ENCODE measurements at regions not wholly inside any gene's neighbourhood (a gene's known extent, or its start where the extent isn't known, plus 50 kb on each side); places are given as distances from the start of the nearest gene placed in this dataset.
A peak's percentile ranks its signal among the peaks of the same experiment; 100 is the strongest.

DNA sequence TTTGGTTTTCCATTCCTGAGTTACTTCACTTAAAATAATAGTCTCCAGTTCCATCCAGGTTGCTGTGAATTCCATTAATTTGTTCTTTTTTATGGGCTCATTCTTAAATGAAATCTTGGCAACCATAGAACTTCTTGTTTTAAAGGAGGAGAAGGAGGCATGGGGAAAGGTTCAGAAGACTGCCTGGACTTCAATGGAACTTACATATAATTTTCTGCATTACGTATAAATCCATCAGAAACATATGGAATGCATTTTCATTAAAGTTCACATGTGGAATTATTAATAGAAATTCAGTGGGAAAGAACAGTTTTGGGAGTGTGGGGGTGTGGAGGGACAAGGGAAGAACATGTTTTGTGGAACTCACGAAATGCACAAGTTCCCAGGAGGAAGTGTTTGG is 176.6 kb upstream of the PRKCQ start:
- no peak for DNase-seq

DNA sequence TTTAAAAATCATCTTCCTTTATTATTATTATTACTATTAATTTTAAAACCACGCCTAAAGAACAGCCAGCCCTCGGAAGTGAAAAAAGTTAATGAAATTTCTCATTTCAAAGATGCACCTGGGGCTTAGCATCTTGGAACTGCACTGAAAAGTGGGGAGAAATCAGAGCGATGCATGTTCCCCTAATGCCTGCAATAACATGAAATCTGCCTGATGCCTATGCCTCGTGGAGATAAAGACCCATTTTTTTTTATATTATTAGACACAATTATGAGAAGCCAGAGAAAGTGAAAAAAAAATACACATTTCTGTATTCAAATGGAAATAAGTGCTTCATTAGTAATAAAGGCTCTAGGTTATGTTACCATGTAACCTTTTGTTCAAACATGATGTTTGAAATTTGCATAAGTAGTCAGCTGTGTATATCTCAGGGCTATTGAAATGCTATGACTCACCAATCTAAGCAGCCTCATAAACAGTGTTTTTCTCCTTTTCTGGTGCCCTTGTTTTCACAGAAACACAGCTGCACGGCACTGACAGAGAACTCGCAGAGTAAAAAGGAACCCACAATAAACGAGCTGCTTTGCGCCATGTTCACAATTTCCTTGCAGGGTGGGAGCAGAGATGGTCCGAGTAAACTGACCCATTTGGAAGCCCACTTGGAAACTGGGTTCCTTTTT is 175.8 kb upstream of the PRKCQ start:
- peak; percentile 37 for DNase-seq

DNA sequence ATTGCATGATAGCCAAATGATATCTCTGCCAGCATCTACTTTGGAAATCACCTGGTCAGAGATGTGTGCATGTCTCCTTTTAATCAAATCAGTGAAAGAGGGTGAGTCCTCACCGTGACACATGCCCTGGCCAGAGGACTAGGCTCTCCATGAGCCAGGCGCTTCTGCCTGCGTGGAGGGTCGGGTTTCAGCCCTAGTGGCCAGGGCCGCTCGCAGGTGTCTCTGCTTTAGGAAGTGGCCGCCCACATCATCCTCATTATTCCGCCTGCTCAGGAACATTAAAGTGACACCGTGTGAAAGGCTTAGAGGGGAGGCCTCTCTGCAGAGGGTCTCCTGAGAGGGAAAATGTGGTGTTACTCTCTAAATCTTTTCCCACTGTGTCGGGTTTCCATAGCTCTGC is 173.6 kb upstream of the PRKCQ start:
- no peak for DNase-seq

DNA sequence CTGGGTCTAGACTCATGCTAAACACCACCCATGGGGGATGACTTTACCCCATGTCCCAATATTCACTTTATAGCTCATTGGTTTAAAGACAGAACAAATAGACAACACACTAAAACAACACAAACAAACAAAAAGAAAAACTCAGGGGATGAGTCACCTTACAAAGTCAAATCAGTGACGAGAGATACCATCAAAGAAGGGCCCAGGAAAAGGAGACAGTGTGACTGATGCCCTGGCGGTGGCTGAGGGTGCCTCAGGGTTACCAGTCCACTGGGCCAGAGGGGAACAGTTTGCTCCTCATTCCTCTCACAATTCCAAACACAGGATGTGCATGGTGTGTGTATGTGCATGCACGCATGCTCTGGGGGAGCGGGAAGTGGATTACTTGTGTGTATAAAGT is 171.3 kb upstream of the PRKCQ start:
- no peak for DNase-seq

DNA sequence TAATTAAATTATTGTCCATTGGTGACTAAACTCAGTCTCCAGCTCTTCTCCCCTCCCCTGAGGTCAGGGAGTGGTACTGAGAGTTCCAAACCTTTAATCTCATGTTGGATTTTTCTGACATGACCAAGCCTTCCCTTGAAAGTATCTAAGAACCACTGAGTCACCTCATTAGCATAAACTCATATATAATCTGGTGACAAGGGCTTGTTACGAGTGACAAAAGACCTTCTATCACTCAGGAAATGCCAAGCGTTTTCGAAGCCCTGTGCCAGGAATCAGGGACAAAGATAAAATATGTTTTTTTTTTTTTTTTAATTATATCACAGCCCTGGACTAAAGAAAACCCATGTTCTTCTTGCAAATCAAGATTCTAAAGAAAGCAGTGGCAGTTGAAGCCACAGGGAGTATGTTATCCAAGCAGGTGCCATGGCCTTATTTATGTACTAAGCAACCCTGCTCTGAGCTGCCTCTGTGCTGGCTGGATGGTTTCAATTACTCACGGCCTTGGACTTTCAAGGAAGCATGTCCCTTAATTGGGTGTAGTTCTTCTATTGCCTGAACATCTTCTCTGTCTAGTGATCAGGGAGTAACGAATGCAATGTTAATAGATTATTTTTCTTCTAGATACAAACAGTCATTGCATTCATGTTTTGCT is 169.0 kb upstream of the PRKCQ start:
- DNase-seq, result no peak

DNA sequence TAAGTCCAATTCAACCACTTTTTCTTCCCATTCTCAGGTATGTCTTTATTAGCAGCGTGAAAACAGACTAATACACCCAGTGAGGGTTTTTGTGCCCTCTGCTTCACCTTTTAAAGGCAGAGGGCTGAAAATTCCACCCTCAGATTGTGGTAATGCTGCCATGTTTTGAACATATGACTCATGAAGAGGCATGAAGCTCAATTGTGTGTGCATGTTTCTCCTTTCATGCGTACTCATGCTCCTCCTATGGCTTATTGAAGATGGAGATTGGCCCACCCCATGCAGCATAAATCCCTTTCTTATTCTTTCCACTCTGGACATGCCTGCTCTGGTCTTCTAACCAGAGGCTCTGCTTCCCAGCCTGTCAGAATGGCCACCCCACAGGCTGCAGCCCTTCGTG is 168.0 kb upstream of the PRKCQ start:
- DNase-seq, result no peak

DNA sequence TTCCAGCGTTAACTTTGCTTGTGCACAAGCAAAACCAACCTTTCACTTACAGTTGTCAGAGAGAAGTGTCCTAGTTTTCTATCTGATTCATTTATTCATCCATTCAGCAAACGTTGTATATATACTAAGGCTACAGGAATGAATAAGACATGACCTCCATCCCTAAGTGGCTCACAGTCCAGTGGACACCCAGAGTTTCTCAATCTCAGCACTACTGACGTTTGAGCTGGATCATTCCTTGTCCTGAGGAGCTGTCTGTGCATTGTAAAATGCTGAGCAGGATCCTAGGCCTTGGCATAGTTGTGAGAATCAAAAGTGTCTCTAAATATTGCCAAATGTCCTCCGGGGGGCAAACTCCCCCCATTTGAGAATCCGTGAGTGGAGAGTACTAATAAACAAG is 166.7 kb upstream of the PRKCQ start:
- no peak for DNase-seq

DNA sequence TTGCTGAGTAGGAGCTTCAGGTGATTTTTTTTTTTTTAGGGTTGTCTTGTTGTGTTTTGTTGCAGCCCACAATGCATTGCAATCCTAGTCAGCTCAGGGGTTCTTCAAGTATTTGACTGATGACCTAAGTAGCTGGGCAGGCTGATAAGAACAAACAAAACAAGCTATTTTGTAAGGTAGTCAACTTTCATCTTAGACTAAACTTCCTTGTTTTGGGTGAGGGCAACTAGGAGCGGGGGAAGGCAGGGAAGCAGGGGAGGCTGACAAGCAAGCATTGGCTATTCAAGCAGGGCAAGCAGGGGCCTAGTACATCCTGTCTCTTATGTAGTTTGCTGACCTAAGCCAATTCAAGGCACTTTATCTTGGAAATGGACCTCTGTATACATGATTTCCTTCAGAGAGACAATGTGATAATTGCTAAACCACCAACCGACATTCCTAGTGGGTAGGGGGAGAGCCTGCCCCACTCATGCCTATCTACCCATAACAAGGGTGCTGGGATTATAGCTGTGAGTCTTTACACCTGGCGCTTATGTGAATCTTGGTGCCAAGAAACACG is 163.3 kb upstream of the PRKCQ start:
- DNase-seq, result no peak

DNA sequence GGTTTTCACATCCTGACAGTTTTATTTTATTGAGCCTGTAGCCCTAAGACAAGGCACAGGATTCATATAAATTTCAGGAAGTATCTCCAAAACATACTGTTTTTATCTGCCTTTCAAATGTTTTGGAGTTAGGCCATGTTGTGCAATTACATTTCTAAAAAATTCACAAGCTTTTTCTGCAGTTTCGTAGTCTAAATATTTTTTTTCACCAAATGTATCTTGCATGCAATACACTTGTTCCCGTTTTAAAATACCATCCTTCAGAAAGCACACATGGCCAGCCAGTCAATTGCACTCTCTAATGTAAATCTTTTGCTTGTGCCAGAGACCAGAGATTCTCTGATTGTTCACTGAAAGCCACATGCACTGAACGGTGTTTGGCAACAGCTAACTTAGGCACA is 161.5 kb upstream of the PRKCQ start:
- no peak for DNase-seq

DNA sequence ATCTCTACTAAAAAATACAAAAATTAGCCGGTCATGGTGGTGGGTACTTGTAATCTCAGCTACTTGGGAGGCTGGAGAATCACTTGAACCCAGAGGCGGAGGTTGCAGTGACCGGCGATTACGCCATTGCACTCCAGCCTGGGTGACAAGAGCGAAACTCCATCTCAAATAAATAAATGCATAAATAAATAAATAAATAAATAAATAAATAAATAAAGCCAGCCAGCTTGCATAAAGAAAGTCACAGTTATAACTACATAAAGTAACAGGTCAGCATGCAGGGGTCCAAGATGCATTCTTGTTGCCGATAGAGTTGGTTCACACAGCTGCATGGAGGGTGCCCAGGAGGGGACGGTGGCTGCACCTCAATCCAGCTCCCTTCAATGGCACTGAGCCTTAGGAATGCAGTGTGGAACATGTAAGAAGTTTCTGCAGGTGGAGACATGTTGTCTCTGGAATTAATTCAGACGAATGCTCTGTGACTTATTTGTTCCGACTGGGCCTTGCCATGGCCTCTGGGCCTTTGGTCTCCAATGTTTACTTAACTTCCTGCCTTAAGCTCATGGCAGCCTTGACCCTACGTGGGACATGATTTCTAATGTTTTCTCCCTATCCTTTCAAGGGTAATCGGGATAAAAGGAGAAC is 159.6 kb upstream of the PRKCQ start:
- no peak for DNase-seq

DNA sequence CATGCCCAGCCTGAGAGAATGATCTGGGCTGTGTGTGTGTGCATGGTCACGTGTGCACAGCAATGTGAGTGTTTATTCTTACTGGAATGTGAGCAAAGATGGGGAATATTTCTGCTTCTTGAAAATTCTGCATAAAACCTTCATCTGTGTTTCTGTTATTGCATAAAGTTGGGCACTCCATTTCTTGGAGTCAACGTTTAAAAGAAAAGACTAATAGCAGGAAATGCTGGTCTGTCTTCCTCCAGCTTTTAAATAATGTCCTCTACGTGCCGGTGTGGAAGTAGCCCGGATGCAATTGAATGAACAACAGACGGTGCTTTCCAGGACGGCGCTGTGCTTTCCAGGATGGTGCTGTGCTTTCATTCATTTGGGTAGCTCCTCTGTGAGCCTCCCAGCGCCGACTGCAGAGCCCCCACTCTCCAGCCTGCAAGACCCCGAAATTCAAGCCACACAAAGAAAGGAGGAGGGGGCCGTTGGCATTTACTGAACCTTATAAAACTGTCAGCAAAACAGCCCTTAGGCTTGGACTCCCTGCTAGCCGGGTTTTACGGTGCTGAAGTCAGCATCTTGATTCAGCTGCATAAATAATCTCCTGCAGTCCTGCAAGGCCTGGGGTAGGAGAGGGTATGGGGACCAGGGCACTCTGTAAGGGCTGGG is 158.2 kb upstream of the PRKCQ start:
- no peak for DNase-seq

DNA sequence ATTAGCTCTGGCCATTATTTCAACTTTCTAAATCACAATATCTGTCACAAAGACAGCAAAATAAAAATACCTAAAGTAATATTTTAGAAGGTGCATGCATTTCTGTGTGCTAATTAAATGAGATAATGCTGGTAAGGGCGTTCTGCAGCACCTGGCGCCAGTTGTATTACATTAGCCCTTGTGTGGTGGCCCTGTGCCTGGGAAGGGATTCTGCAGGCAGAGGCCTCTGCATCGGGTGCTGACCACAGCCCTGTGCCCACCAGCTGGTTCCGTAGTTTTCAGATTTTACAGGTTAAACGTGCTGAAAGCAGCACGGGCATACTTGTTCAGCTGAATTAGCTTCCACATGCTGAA is 157.7 kb upstream of the PRKCQ start:
- no peak for DNase-seq

DNA sequence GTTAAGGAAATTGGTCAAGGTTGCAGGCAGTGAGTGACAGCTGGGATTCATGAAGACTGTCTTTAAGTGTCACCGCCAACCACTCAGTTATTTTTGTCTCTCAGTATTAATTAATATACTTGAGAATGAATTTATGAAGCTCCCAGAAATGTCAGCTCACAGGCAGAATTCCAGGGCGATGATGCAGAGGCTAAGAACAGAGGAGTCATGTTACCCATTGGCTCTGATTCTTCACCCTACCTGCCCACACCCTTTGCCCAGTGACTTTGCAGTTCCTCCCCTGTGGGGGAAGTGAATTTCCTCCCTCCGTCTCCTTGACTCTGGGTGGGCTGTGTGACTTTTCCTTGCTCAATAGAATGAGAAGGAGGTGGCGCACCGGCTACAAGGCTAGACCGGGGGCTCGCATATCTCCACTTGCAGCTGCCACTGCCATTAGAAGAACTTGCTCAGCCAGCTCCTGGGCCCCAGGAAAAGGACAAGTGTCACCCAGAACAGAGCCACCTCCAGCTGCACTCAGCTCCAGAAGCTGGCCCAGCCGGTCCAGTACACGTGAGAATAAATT is 157.1 kb upstream of the PRKCQ start:
- no peak for DNase-seq

DNA sequence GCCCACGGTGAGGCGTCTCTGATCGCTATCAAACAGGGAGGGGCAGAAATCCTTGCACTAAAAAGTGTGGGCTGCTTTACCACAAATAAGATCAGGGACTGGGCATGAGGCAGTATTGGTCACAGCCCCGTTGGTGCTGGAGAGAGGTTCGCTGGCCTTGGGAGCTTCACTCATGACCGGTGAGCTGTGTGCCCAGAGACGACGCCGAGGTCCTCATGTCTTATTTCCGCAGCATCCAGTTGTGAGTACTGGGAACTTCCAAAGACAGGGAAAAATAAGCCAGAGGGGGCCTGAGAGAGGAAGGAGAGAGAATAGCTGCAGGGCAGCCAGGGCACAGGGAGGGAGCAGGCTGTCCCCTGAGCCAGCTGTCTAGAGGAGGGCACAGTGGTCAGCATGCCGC is 154.2 kb upstream of the PRKCQ start:
- DNase-seq, result no peak

DNA sequence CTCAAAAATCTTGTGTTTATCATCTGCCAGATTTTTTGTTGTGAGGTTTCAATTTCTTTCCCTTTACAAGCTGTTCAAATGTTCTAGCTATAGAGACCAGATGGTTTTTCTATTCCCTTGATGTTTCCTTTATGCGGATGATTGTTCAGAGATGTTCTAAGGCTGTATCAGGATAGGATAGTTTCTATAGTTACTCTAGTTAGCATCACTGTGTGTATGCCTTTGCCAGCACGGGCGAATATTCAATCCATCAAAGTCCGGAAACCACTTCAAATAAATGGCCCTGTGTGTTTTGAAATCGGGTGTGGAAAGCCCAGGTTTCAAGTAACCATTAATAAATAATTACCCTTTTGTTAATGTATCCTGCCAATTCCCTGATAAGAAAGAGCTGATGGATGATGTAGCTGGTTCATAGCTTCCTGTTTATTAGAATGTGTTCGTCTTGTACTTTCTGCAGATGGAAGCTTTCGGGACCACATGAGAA is 149.8 kb upstream of the PRKCQ start:
- no peak for DNase-seq

DNA sequence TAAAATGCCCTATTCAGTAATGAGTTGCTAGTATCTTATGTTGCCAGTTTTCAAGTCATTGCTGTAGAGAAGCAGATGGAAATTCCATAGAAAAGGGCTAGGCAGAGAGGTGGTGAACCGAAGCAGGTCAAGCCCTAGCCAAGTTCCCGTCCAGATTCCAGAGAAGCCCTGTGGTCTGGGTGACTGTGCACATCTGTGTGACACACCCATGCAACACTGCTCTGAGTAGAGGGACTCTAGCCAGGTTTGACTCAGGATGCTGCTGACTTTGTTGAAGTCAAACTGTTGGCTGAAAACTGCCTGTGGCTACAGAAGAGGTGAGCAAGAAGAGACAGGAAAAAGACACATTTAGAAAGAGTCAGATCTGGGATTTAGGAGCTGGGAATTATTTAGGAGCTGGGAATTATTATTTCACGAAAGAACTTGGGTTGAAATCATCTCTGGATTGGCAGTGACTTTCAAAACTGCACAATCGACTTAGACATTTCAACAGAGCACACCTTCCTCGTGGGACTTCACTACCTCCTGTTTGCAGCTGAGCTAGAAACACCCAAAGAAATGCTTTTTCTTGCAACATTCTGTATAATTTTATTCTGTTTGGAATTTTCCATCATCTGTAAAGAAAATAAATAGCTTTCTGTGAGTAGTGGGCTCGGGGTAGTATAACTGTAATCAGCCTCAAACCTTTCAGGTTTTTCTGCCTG is 149.1 kb upstream of the PRKCQ start:
- DNase-seq, result no peak

DNA sequence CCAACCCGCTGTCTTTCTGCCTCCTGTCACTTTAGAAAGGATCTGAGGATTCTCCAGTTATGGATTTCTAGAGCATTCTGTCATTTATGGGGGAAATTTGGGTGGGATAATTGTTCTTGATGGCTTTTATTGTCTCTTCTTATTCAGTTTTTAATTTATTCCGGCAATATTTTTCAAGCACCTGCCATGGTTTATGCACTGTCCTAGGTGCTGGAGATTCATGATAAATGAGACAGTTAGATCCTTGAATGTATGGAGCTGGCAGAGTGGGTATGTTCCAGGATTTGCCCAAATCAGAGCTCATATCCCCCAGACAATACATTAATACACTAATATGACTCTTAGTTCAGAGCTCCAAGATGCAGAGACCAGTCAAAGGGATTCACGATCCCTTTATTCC is 146.8 kb upstream of the PRKCQ start:
- DNase-seq, result no peak

DNA sequence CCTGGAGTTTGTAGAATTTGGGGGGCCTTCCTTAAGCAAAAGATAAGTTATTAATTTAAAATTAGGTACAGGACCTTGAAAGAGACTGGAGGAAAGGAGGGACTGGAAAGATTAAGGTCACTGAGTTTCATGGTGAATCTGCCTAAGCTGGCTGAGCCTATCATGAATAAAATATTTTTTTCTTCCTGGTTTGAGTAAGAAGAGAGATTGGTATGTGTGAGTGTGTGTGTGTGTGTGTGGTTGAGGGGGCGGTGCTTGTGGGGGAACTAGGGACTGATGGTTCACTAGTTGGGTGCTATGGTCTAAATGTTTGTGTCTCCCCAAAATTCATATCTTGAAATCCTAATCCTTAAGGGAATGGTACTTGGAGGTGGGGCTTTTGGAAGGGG is 142.5 kb upstream of the PRKCQ start:
- no peak for DNase-seq

DNA sequence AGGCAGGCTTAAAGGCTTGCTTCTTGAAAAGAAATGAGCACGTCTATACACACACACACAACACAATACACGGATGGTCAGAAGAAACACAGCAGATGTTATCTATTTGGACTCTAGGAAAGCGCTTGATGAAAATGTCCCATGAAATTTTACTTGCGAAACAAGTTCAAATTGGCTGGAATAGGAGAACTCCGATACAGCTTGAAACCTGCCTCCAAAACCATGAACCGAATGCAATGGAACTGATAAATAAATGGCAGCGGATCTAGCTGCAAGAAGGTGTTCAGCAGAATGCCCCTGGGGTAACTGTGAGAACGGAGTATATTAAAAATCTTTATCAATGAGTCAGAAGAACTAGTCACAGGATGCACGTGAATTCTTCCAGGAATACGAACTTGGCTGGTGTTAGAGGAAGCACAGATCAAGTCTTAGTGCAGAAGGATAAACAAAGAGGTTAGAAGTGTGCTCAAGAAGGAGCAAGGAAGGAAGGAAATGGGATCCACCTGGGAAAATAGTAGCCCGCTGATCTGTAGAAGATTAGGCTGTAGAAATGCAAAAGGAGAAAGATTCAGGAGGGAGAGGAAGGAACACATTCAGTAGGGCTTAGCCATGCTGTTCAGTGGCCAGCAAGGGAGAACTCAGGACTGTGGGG is 142.0 kb upstream of the PRKCQ start:
- DNase-seq, result no peak

DNA sequence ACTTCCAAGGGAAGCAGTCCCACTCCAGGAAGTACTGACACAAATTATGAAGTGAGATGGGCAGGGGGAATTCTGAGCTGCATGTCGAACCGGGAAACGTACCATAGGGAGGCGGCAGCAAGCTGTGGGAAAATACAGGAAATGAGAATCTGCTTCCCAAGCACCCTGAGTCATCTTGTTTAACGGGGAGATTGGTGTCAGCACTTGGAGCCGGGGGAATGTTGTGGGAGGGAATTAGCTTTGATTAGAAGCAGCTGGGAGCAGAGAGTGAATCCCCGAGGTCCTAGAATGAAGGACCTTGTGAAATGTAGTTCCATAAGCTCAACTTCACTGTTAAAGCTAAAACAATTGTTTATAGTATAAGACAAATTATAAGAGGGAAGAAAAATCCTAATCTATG is 141.4 kb upstream of the PRKCQ start:
- no peak for DNase-seq

DNA sequence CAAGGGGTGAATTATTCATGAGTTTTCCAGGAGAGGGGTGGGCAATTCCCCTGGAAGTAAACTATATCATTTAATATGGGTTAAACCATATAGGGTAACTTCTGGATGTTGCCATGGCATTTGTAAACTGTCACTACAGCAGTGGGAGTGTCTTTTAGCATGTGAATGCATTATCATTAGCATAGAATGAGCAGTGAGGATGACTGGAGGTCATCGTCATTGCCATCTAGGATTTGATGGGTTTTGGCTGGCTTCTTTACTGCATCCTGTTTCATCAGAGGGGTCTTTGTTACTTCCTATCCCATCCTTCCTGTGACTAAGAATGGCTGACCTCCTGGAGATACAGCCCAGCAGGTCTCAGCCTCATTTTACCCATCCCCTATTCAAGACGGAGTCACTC is 139.5 kb upstream of the PRKCQ start:
- DNase-seq, result no peak

DNA sequence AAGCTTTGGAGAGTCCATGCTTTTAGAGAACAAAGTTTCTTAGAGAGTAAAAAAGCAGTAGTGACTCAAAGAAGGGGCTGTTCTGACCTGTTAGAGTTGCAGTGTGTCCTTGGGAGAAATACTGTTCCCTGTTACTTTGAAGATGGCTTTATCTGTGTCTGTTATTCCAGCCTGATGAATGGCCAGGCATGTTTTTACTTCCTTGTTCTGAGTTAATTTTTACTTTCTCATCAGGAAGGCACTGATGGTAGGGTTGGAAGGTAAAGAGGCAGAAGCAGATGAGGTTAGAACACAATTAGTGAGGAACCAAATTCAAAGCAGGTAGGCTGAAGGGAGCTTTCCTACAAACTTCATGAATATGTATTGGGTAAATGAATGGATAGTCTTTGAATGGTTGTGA is 138.5 kb upstream of the PRKCQ start:
- DNase-seq, result peak; percentile 2

Data from NCI-H526 treated with DMSO at 0.1 percent for 48 hours (cell line).